Colonic mucosa (tissue), 4 donors: ENCODE measurements at regions not wholly inside any gene's neighbourhood (a gene's known extent, or its start where the extent isn't known, plus 50 kb on each side); places are given as distances from the start of the nearest gene placed in this dataset.

Source experiments
- DNase-seq: peaks from one replicate; pipeline ENCODE4 v3.0.0-alpha.2; 2020
- H3K27ac ChIP-seq: fragments of 200-600 bp; one replicate; pipeline ENCODE4 v1.8.0; 2021
- H3K27me3 ChIP-seq: fragments of 200-600 bp; one replicate; pipeline ENCODE4 v1.8.0; 2021
- H3K36me3 ChIP-seq: fragments of 200-600 bp; one replicate; pipeline ENCODE4 v1.8.0; 2021
- H3K4me1 ChIP-seq: fragments of 200-600 bp; one replicate; pipeline ENCODE4 v1.8.0; 2021; ENCODE audit warnings: mild to moderate bottlenecking
- H3K4me3 ChIP-seq: fragments of 200-600 bp; one replicate; pipeline ENCODE4 v1.8.0; 2021
- H3K9ac ChIP-seq, 2 donors: one replicate each; pipeline ENCODE4 v1.7.0; 2013; ENCODE audit warnings: control low read depth in 2 of 2, low read depth in 2 of 2, low read length in 2 of 2
- H3K9me3 ChIP-seq: fragments of 200-600 bp; one replicate; pipeline ENCODE4 v1.8.0; 2021
- intact Hi-C: fragments of 100-400 bp; cut with DNase I; formaldehyde crosslinking; loops from one replicate; pipeline ENCODE4 v1.14.1; 2022
- TF ChIP-seq, protein P1 (sequence below): fragments of 200-600 bp; IDR thresholded peaks from one replicate; pipeline ENCODE4 v1.8.0; 2022; ENCODE audit warnings: antibody characterized with exemption, mild to moderate bottlenecking
- donor health status: healthy.
- donor health status: DM: no; HTN: no; CAD: no.
- donor health status: DM: no; HTN: no; CAD: no.

DNA sequence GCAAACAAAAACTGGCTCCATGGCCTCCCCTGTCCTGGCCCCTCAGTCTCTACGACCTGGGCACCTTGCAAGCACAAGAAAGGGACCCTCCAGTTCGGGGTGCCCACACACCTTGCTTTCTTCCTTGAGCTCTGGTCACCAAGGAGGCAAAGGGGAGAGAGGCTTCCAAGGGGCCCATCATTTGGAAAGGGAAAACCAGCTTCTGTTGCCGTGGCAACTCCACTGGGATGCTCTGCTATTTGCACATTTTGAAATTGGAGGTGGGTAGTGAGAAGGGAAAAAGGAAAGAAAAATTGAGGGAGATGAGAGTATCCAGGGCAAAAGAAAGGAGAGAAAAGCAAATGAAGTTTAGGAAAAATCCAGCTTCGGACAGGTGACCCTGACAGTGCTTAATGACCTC is 388.4 kb downstream of the SHANK2 start:
- no peak overlapping the region for H3K27ac ChIP-seq
- no peaks in the 10 kb centered on the region for H3K9me3 ChIP-seq
- TF ChIP-seq, protein P1, sequence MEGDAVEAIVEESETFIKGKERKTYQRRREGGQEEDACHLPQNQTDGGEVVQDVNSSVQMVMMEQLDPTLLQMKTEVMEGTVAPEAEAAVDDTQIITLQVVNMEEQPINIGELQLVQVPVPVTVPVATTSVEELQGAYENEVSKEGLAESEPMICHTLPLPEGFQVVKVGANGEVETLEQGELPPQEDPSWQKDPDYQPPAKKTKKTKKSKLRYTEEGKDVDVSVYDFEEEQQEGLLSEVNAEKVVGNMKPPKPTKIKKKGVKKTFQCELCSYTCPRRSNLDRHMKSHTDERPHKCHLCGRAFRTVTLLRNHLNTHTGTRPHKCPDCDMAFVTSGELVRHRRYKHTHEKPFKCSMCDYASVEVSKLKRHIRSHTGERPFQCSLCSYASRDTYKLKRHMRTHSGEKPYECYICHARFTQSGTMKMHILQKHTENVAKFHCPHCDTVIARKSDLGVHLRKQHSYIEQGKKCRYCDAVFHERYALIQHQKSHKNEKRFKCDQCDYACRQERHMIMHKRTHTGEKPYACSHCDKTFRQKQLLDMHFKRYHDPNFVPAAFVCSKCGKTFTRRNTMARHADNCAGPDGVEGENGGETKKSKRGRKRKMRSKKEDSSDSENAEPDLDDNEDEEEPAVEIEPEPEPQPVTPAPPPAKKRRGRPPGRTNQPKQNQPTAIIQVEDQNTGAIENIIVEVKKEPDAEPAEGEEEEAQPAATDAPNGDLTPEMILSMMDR, result no peak
- intact Hi-C loops, result no loop called here
- no peak overlapping the region for H3K4me3 ChIP-seq
- no peaks in the 10 kb centered on the region for H3K36me3 ChIP-seq
- no peaks in the 10 kb centered on the region for H3K27me3 ChIP-seq
- no peak for DNase-seq
- no peak overlapping the region for H3K9ac ChIP-seq
- no peaks in the 10 kb centered on the region for H3K4me1 ChIP-seq

- intact Hi-C loops, result no loop called here
- no peak overlapping the region for H3K27ac ChIP-seq
- DNase-seq, result no peak
These were observed 387.0 kb downstream of the SHANK2 start for GRCh38 chr11:70865356-70865755.

DNA sequence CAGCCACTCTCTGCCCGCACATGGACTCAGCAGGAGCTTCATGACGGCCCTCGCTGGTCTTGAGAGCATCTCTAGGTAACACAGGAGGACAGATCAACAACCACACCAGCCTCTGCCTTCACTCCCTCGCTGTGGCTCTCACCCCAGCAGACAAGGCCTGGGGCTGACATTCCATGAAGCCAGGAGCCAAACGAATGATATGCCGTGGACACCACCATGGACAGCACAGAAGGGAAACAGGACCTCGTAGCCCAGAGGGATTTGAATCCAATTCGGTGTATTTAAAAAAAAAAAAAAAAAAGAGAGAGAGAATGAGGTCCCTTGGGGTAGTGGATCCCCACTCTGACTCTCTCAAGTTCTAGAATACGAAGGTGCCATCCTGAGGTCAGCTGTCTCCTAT is 385.5 kb downstream of the SHANK2 start:
- TF ChIP-seq, protein P1, result no peak
- Histone ChIP-seq H3K4me1 (no peaks in the 10 kb centered on the region), H3K9me3 (no peaks in the 10 kb centered on the region), H3K4me3 (no peak overlapping the region), H3K9ac (no peak overlapping the region), H3K27ac (no peak overlapping the region), H3K36me3 (no peaks in the 10 kb centered on the region), H3K27me3 (no peaks in the 10 kb centered on the region)
- intact Hi-C loops, result no loop called here
- DNase-seq, result no peak

More at GRCh38 chr11:70865356-70865755, 387.0 kb downstream of the SHANK2 start:
- Histone ChIP-seq H3K27me3 (no peaks in the 10 kb centered on the region), H3K4me3 (no peak overlapping the region), H3K36me3 (no peaks in the 10 kb centered on the region), H3K4me1 (no peaks in the 10 kb centered on the region), H3K9me3 (no peaks in the 10 kb centered on the region), H3K9ac (no peak overlapping the region)
- TF ChIP-seq, protein P1, result no peak

DNA sequence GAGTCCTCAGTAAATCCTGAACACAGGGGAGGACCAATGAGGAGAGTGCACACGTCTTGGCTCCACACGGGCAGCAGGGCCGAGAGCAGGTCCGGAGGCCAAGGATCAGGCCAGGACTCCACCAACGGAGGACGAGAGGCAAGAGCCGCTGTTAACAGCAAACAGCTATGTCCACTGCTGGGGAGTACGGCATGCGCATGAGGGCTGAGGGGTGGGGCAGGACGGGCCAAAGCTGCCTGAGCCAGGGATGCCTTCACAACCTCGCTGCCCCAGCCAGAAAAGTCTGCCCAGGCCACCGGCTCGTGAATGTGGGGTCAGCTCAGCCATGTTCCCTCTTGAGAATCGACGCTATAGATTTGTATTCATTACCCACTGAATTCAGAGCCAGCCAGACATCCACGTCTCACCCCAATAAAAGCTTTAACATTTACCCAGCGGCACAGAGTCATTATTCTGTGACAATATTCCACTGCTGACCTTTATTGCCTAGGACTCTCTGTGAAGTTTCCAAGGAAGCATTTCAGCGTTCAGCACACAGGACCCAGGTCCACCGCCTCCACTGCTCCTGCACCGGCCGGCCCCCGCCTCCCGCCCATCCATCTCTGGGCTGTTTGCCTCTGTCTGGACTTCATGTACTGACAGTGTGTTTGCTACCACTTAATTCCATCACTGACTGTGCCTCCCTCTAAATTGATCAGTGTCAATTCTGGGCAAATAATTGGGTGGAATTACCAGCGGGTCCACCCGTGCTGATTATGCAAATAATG is 384.9 kb downstream of the SHANK2 start:
- H3K27ac ChIP-seq, result no peak overlapping the region
- H3K9ac ChIP-seq, result no peak overlapping the region
- TF ChIP-seq, protein P1, result no peak
- no peaks in the 10 kb centered on the region for H3K27me3 ChIP-seq
- H3K9me3 ChIP-seq, result no peaks in the 10 kb centered on the region
- no peak for DNase-seq
- intact Hi-C loops, result no loop called here
- H3K4me1 ChIP-seq, result no peaks in the 10 kb centered on the region
- no peaks in the 10 kb centered on the region for H3K36me3 ChIP-seq
- H3K4me3 ChIP-seq, result no peak overlapping the region

DNA sequence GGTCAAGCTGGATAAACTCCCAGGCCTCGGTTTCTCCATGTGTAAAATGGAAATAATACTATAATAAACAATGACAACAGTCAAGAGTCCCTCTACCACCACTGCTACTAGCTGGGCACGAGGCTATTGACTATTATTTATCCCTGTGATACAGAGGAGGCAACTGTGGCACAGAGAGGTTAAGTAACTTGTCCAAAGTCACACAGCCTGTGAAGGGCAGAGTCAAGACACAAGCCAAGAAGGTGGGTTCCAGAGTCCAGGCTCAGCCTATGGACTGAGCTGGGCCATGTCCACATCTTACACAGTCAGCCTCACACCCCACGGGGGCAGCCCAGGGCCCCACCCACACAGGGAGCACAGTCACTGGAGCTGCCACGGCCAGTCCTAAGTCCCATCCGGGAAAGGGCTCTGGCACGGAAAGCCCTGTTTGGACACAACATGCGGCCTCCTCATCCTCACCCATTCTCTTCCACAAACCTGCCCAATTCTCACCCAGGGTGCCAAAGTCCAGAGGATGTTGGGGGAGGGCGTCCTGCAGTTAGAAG is 384.0 kb downstream of the SHANK2 start:
- H3K4me3 ChIP-seq, result no peak overlapping the region
- no peaks in the 10 kb centered on the region for H3K27me3 ChIP-seq
- no peak for DNase-seq
- H3K9me3 ChIP-seq, result no peaks in the 10 kb centered on the region
- TF ChIP-seq, protein P1, result no peak
- H3K9ac ChIP-seq, result no peak overlapping the region
- H3K4me1 ChIP-seq, result no peaks in the 10 kb centered on the region
- no peaks in the 10 kb centered on the region for H3K36me3 ChIP-seq
- no peak overlapping the region for H3K27ac ChIP-seq
- intact Hi-C loops, result no loop called here
